ENCODE measurements at regions not wholly inside any gene's neighbourhood (a gene's known extent, or its start where the extent isn't known, plus 50 kb on each side); places are given as distances from the start of the nearest gene placed in this dataset.

DNA sequence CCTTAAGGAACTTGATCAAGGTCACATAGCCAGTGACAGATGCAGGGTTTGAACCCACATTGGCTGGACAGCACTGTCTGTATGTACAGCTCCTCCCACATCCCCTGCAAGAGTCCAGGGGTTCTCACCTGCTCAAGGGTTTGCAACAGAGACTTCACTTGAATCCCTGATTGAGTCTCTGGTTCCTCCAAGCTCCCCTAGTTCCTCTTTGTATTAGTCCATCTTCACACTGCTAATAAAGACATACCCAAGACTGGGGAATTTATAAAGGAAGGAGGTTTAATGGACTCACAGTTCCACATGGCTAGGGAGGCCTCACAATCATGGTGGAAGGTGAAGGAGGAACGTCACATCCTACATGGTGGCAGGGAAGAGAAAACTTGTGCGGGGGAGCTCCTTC, 72.8 kb upstream of the CLDN10 start:
- TF ChIP-seq ZNF274 (IDR thresholded peaks at IDR 0.05; ENCODE audit: low read depth, low read length), result no peak
- TF ChIP-seq YY1 (IDR thresholded peaks at IDR 0.05; ENCODE audit: insufficient read depth, insufficient read length), result no peak
- no peak for TF ChIP-seq SUZ12 (IDR thresholded peaks at IDR 0.05; ENCODE audit: extremely low read depth, insufficient read depth, insufficient read length)

Measured in NT2/D1 (cell line).